ENCODE measurements at regions not wholly inside any gene's neighbourhood (a gene's known extent, or its start where the extent isn't known, plus 50 kb on each side); places are given as distances from the start of the nearest gene placed in this dataset.

DNA sequence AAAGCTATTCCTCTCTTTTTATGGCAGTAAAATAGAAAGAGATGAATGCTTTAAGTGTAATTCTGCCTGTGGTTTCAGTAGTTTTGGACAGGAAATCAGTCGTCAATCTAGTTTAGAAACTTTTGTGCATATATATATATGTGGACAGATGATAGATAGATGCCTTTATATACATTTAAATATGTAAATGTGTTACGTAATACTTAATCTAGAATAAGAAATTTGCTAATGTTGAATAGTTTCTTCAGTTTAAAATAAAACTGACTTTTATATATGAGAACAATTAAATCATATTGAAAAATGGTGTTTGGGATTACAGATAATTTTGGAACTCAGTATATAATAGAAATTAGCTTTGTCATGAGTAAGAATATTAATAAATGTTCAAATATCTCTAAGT is 1165.7 kb upstream of the NCAM2 start:
- no peaks in the 10 kb centered on the region for H3K36me3 ChIP-seq
- TF ChIP-seq, protein P1, sequence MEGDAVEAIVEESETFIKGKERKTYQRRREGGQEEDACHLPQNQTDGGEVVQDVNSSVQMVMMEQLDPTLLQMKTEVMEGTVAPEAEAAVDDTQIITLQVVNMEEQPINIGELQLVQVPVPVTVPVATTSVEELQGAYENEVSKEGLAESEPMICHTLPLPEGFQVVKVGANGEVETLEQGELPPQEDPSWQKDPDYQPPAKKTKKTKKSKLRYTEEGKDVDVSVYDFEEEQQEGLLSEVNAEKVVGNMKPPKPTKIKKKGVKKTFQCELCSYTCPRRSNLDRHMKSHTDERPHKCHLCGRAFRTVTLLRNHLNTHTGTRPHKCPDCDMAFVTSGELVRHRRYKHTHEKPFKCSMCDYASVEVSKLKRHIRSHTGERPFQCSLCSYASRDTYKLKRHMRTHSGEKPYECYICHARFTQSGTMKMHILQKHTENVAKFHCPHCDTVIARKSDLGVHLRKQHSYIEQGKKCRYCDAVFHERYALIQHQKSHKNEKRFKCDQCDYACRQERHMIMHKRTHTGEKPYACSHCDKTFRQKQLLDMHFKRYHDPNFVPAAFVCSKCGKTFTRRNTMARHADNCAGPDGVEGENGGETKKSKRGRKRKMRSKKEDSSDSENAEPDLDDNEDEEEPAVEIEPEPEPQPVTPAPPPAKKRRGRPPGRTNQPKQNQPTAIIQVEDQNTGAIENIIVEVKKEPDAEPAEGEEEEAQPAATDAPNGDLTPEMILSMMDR (IDR thresholded peaks at IDR 0.05) = no peak
- H3K4me3 ChIP-seq = no peak overlapping the region
- no peaks in the 10 kb centered on the region for H3K9me3 ChIP-seq
- H3K4me1 ChIP-seq (ENCODE audit: control insufficient read depth in 1 of 2, low read depth in 2 of 2) = no peaks in the 10 kb centered on the region
- no peaks in the 10 kb centered on the region for H3K27me3 ChIP-seq (replicated peaks; ENCODE audit: insufficient read depth)
- no peak for ATAC-seq (ENCODE audit: insufficient number of reproducible peaks, low FRiP score, low read depth)
- DNase-seq (ENCODE audit: low spot score) = no peak
- H3K27ac ChIP-seq = no peak overlapping the region

DNA sequence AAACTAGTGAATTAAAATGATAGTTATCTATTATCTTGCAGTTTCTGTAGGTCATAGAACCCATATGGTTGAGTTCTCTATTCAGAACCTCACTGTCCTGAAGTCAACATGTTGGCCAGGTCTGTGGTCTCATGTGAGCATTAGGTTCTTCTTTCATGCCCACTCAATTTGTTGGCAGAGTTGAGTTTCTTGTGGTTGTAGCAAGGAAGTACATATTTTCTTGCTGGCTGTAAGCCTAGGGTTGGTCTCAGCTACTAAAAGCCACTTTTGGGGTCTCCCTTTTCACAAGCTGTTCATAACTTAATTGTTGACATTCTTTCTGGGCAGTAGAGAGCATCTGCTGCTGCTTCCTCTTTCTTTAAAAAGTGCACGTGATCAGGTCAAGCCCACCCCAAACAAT is 1165.1 kb upstream of the NCAM2 start:
- no peaks in the 10 kb centered on the region for H3K9me3 ChIP-seq
- ATAC-seq (ENCODE audit: insufficient number of reproducible peaks, low FRiP score, low read depth) = no peak
- TF ChIP-seq, protein P1 (IDR thresholded peaks at IDR 0.05) = no peak
- no peak overlapping the region for H3K27ac ChIP-seq
- no peaks in the 10 kb centered on the region for H3K36me3 ChIP-seq
- no peaks in the 10 kb centered on the region for H3K4me1 ChIP-seq (ENCODE audit: control insufficient read depth in 1 of 2, low read depth in 2 of 2)
- no peaks in the 10 kb centered on the region for H3K27me3 ChIP-seq (replicated peaks; ENCODE audit: insufficient read depth)
- H3K4me3 ChIP-seq = no peak overlapping the region
- DNase-seq (ENCODE audit: low spot score) = no peak

DNA sequence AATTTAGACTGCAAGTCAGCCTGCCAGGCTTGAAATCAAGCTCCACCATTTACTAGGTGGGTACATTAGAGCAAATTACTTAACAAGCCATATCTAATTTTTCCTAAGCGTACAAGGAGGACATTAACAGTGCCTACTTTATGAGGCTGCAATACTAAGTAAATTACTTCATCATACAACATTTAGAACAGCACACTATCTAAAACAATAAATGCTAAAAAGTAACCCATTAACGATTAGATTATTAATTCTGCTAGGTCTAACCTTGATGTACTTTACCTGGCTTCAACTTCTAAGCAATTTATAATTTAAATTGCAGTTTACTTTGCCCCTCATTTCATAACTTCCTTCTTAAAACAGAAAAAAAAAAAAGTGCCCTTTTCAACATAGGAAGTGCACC is 1155.6 kb upstream of the NCAM2 start:
- H3K4me1 ChIP-seq (ENCODE audit: control insufficient read depth in 1 of 2, low read depth in 2 of 2) = no peaks in the 10 kb centered on the region
- no peak overlapping the region for H3K27ac ChIP-seq
- H3K27me3 ChIP-seq (replicated peaks; ENCODE audit: insufficient read depth) = no peaks in the 10 kb centered on the region
- DNase-seq (ENCODE audit: low spot score) (no peak), ATAC-seq (ENCODE audit: insufficient number of reproducible peaks, low FRiP score, low read depth) (no peak)
- TF ChIP-seq, protein P1 (IDR thresholded peaks at IDR 0.05) = no peak
- no peaks in the 10 kb centered on the region for H3K9me3 ChIP-seq
- no peaks in the 10 kb centered on the region for H3K36me3 ChIP-seq
- no peak overlapping the region for H3K4me3 ChIP-seq

DNA sequence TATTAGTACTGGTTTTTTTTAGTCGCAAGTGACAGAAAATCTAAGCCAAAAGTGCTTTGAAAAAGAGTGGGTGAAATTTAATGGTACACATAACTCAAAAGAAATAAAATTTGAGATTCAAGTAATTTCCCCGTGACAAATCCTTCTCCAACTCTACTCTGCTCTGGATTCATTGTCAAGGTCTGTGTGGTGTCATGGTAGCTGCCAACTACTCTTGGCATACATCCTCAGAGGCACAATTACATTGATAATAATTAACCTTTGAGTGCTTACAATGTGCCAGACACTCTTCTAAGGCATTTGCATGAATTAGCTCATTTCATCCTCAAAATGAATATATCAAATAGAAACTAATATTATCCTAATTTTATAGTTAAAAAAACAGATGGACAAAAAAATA is 1153.9 kb upstream of the NCAM2 start:
- ATAC-seq (ENCODE audit: insufficient number of reproducible peaks, low FRiP score, low read depth) (no peak), DNase-seq (ENCODE audit: low spot score) (no peak)
- TF ChIP-seq, protein P1 (IDR thresholded peaks at IDR 0.05) = no peak
- Histone ChIP-seq H3K4me3 (no peak overlapping the region), H3K9me3 (no peaks in the 10 kb centered on the region), H3K36me3 (no peaks in the 10 kb centered on the region), H3K27ac (no peak overlapping the region), H3K4me1 (ENCODE audit: control insufficient read depth in 1 of 2, low read depth in 2 of 2) (no peaks in the 10 kb centered on the region), H3K27me3 (replicated peaks; ENCODE audit: insufficient read depth) (no peaks in the 10 kb centered on the region)

DNA sequence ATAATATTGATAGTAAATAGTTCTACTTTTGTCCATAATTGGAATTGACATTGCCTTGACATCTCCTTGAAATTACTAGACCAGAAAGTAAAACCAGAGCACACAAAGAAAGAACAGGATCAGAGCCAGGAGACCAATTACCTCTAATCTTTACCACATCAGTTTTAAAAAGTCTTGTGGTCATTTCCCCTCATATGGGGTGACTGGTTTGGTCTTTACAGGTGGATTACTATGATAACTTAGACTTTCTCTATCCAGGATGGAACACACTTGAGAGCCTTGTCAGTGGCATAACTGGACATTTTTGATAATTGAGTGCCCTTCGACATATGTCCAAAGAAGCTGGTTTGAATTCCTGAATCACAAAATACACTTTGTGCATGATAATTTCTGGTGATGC is 1148.1 kb upstream of the NCAM2 start:
- TF ChIP-seq, protein P1 (IDR thresholded peaks at IDR 0.05) = no peak
- no peak overlapping the region for H3K27ac ChIP-seq

More for the DNA sequence above, 1148.1 kb upstream of the NCAM2 start:
- no peak overlapping the region for H3K4me3 ChIP-seq
- ATAC-seq (ENCODE audit: insufficient number of reproducible peaks, low FRiP score, low read depth) (no peak), DNase-seq (ENCODE audit: low spot score) (no peak)
- H3K36me3 ChIP-seq = no peaks in the 10 kb centered on the region
- no peaks in the 10 kb centered on the region for H3K4me1 ChIP-seq (ENCODE audit: control insufficient read depth in 1 of 2, low read depth in 2 of 2)
- H3K9me3 ChIP-seq = no peaks in the 10 kb centered on the region
- H3K27me3 ChIP-seq (replicated peaks; ENCODE audit: insufficient read depth) = no peaks in the 10 kb centered on the region
